ENCODE measurements at regions not wholly inside any gene's neighbourhood (a gene's known extent, or its start where the extent isn't known, plus 50 kb on each side); places are given as distances from the start of the nearest gene placed in this dataset.

GRCh38 chr4:153140294-153140693 lies 63.9 kb upstream of the TRIM2 start:
- TF ChIP-seq CTCF (IDR thresholded peaks at IDR 0.05) (no peak), REST (IDR thresholded peaks at IDR 0.05; ENCODE audit: insufficient read depth in 1 of 2, low read depth in 2 of 2, low read length in 1 of 2) (no peak)

Measured in Panc1 (cell line).